Right forelimb (tissue), 1 donor: ENCODE measurements at regions not wholly inside any gene's neighbourhood (a gene's known extent, or its start where the extent isn't known, plus 50 kb on each side); places are given as distances from the start of the nearest gene placed in this dataset.
"Not testable (repeated sequence)": the region's sequence is repeated elsewhere in the genome, so short reads cannot be mapped to it uniquely, and the experiment has no call there.

Experiments used
- DNase-seq: peaks from one replicate; pipeline ENCODE4 v3.0.0-alpha.2; 2018

GRCh38 chr10:70991140-70992124 is 103.1 kb upstream of the PCBD1 start:
- no peak for DNase-seq

GRCh38 chr10:70992436-70992835 is 104.1 kb upstream of the PCBD1 start:
- no peak for DNase-seq

DNA sequence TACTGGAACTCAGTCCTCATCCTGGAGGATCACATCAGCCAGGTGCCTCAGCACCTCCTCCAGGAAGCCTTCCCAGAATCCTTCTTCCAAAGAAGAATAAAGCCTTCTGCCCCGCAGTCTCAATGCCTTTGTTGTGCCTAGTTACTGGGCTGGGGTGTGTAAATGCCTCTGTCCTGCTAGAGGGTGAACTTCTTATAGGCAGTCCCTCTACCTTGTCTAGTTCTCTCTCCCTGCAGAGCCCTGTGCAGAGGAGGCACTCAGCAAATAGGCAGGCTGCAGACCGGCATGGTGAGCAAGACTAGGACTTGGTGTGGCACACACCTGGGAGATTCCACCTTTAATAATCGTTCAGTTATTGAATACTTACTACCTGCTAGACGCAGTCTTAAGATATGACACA is 104.7 kb upstream of the PCBD1 start:
- DNase-seq: no peak

DNA sequence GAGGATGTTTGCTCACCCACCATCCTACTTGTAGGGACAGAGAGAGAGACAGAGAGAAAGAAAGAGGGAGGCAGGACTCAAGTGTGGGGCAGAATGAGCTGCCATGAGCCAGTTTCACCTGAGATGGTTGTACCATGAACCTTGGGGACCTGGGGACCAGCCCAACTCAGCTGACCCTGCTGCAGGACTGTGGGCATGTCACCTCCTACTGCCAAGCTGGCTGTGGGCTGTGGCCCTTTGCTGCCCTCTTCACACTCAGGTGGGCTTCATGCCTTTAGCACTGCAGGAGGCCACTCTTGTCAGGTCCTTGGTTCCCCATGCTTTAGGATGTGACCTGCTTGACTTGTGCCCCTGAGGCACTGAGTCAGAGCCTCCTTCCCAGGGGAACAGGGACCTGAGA is 108.2 kb upstream of the PCBD1 start:
- DNase-seq: no peak

GRCh38 chr10:70997236-70997635 is 108.9 kb upstream of the PCBD1 start:
- no peak for DNase-seq

DNA sequence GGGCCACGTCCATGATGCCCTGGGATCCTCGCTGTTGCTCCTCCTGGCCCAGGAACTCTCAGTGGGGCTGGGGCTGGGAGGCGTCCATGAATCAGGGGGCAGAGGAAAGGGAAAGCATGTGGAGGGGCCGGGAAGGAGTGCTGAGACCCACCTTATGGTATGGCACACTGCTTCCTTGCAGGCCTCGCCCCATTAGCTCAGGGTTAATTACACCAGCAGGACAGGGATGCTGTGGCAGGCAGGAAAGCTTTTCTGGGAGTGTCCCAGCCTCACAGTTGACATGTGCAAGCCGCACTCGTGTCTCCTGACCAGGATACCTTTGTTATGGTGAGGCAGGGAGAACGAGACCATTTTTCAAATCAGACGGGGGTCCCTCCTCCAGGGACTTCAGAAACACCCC is 109.7 kb upstream of the PCBD1 start:
- DNase-seq: no peak

DNA sequence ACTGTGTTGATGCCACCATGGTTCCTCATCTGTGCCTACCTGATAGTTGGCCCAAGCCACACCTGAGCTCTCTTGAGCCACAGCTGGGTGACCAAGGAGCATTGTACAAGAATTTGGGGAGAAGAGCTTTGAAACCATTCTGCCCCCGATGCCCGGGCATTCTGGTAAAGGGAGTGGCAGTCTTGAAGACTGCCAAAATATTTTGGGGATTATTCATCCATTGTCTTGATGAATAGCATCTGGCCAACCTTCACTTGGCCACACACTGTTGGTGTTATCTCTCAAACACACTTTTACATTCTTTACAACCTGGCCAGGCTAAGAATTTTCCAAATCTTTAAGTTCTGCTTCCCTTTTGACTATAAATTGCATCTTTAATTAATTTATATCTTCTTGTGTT is 113.1 kb upstream of the PCBD1 start:
- no peak for DNase-seq

GRCh38 chr10:71004176-71005075 is 116.1 kb upstream of the PCBD1 start:
- no peak for DNase-seq

GRCh38 chr10:71005337-71006305 is 117.3 kb upstream of the PCBD1 start:
- no peak for DNase-seq

GRCh38 chr10:71006506-71006905 is 118.1 kb upstream of the PCBD1 start:
- DNase-seq: no peak

- DNase-seq: no peak
Observed at GRCh38 chr10:71007516-71007915, 119.2 kb upstream of the PCBD1 start.

- no peak for DNase-seq
Observed at GRCh38 chr10:71008150-71008549, 119.8 kb upstream of the PCBD1 start.

DNA sequence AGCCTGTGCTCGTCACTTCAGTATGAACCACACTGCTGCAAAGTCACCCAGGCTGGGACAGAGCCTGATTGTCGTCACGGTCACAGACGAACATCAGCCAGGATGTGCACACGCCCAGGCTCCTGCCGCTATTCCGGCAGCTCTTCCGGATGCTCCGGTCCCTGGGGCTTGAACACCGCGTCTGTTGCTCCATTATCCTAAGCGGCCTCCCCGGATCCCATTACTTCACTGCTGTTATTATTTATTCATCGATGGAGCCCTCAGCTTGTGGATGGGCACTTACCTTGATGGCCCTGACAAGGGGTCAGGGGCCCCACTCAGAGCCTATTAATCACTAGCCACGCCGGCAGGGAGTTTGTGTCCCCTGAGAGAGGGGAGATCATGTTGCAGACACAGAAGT is 120.8 kb upstream of the PCBD1 start:
- DNase-seq: no peak

DNA sequence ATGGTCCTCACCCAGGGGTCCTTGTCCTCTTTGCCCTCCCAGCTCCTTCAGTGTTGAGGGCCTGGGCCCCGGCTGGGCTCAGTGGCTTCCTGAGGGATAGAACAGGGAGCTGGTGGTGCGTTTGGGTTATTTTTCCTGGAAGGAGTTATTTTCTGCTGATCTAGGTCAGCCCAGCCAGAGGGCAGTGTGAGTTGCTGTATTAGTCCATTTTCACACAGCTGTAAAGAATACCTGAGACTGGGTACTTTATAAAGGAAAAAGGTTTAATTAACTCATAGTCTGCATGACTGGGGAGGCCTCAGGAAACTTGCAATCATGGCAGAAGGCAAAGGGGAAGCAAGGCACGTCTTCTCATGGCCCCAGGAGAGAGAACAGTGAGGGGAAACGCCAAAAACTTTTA is 122.4 kb upstream of the PCBD1 start:
- no peak for DNase-seq

DNA sequence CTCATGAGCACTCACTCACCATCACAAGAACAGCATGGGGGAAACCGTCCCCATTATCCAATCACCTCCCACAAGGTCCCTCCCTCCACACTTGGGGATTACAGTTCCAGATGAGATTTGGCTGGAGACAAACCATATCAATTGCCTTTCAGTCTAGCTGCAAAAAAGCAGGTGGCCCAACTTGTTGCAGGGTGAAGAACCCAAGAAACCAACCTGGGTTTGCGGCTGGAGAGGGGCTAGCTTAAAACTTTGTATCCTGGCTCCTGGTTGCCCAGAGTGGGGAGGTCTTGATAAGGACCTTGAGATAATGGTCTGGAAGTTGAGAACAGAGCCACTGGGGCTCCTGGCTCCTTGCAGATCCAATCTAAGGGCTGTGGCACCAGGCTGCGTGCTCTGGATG is 122.8 kb upstream of the PCBD1 start:
- no peak for DNase-seq

- DNase-seq: no peak
Observed at GRCh38 chr10:71014021-71014805, 125.8 kb upstream of the PCBD1 start.

DNA sequence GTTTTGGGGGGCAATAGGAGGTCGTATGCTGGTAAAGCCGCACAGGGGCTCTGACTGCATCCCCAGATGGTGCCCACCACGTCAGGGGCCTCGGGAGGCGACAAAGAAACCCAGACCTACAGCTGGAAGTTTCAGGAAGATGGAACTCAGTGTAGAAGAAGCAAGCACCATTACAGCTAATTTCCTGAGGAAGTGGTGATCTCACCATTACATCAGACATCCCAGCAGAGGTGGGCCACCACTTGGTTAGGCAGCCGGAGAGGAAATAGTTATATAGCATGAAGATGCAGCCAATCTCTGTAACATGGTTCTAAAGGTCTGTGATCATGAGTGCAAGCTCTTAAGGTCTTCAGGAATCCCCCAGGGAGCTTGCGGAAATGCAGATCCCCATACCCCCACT is 127.3 kb upstream of the PCBD1 start:
- no peak for DNase-seq

DNA sequence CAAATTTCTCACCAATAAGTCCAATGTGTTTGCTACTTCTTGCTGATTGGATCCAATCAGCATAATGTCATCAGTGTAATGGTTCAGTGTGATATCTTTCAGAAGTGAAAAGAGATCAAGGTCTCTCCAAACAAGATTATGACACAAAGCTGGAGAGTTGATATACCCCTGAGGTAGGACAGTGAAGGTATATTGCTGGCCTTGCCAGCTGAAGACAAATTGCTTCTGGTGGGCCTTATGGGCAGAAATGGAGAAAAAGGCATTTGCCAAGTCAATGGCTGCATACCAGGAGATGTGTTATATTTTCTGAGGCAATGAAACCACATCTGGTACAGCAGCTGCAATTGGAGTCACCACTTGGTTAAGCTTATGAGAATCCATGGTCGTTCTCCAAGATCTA is 131.7 kb upstream of the PCBD1 start:
- DNase-seq: not testable (repeated sequence)

DNA sequence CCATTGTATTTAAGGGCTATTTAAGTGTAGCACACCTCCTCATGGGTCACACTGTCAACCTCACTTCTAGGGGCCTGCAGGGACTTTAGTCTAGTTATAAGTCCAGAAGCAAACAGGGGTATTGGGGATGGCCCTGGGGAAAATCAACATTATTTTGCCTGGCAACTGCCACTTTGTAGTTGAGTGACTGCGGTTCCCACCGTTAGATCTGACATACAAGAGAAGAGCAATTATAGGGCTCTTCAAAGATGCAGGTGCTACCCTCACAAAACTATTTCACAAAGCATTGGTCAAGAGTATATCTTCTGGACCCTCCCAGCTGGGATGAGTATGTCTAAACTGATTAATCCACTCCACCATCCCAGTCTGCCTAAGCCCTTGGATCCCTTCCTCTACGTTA is 133.0 kb upstream of the PCBD1 start:
- no peak for DNase-seq

DNA sequence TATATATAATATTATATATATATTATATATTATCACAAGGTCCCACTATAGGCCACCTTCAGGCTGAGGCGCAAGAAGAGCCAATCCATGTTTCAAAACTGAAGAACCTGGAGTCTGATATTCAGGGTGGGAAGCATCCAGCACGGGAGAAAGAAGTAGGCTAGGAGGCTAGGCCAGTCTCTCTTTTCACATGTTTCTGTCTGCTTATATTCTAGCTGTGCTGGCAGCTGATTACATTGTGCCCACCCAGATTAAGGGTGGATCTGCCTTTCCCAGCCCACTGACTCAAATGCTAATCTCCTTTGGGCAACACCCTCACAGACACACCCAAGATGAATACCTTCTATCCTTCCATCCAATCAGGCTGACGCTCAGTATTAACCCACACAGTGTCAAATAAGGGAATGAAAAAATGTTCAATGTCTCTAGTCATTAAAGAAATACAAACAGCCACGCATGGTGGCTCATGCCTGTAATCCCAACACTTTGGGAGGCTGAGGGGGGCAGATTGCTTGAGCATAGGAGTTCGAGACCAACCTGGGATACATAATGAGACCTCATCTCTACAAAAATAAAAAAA is 135.4 kb upstream of the PCBD1 start:
- no peak for DNase-seq

GRCh38 chr10:71024490-71024889 is 136.1 kb upstream of the PCBD1 start:
- no peak for DNase-seq
